NB4 (cell line): ENCODE measurements at regions not wholly inside any gene's neighbourhood (a gene's known extent, or its start where the extent isn't known, plus 50 kb on each side); places are given as distances from the start of the nearest gene placed in this dataset.

Experiments
- TF ChIP-seq, protein P1 (sequence below): IDR thresholded peaks from 2 replicates; pipeline ENCODE4 v1.6.1; 2011; ENCODE audit warnings: low read depth, low read length
- TF ChIP-seq, protein P2 (sequence below): IDR thresholded peaks from one replicate; pipeline ENCODE4 v1.5.1; 2012; ENCODE audit warnings: low read depth, low read length

- TF ChIP-seq, protein P1, sequence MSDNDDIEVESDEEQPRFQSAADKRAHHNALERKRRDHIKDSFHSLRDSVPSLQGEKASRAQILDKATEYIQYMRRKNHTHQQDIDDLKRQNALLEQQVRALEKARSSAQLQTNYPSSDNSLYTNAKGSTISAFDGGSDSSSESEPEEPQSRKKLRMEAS = no peak
- TF ChIP-seq, protein P2, sequence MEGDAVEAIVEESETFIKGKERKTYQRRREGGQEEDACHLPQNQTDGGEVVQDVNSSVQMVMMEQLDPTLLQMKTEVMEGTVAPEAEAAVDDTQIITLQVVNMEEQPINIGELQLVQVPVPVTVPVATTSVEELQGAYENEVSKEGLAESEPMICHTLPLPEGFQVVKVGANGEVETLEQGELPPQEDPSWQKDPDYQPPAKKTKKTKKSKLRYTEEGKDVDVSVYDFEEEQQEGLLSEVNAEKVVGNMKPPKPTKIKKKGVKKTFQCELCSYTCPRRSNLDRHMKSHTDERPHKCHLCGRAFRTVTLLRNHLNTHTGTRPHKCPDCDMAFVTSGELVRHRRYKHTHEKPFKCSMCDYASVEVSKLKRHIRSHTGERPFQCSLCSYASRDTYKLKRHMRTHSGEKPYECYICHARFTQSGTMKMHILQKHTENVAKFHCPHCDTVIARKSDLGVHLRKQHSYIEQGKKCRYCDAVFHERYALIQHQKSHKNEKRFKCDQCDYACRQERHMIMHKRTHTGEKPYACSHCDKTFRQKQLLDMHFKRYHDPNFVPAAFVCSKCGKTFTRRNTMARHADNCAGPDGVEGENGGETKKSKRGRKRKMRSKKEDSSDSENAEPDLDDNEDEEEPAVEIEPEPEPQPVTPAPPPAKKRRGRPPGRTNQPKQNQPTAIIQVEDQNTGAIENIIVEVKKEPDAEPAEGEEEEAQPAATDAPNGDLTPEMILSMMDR = no peak
Measured at GRCh38 chr10:117782276-117782675, 239.7 kb downstream of the EMX2 start.
